Neural cell (in vitro differentiated cells): ENCODE measurements at regions not wholly inside any gene's neighbourhood (a gene's known extent, or its start where the extent isn't known, plus 50 kb on each side); places are given as distances from the start of the nearest gene placed in this dataset.

Experiments
- CTCF ChIP-seq: fragments of 450-650 bp; IDR thresholded peaks from 2 replicates; pipeline ENCODE4 v1.5.1; 2014; ENCODE audit warnings: antibody characterized with exemption, mild to moderate bottlenecking, moderate library complexity; ENCODE audit not compliant: poor library complexity, severe bottlenecking
- EP300 ChIP-seq: fragments of 450-650 bp; conservative IDR thresholded peaks from 2 replicates; pipeline ENCODE4 v1.6.1; 2014; ENCODE audit warnings: antibody characterized with exemption, mild to moderate bottlenecking, moderate library complexity; ENCODE audit not compliant: poor library complexity, severe bottlenecking
- EZH2 ChIP-seq: fragments of 200-600, 300-800 bp; shearing (Covaris generic), sonication (generic); IDR thresholded peaks from 2 replicates; pipeline ENCODE4 v1.6.1; 2014; ENCODE audit warnings: antibody characterized with exemption, low read length, borderline replicate concordance, mild to moderate bottlenecking; ENCODE audit not compliant: insufficient read depth, poor library complexity, severe bottlenecking
- REST ChIP-seq: IDR thresholded peaks from 2 replicates; pipeline ENCODE4 v1.6.1; 2012; ENCODE audit warnings: borderline replicate concordance
- SMC3 ChIP-seq: fragments of 450-650 bp; conservative IDR thresholded peaks from 2 replicates; pipeline ENCODE4 v1.6.1; 2014; ENCODE audit warnings: antibody characterized with exemption, mild to moderate bottlenecking, moderate library complexity; ENCODE audit not compliant: poor library complexity

GRCh38 chr2:204261846-204262245 is 283.4 kb upstream of the PARD3B start:
- no peak for TF ChIP-seq CTCF
- TF ChIP-seq EP300, result no peak
- no peak for TF ChIP-seq REST
- TF ChIP-seq EZH2, result no peak
- TF ChIP-seq SMC3, result no peak
